Left lung (tissue), 4 donors: ENCODE measurements at regions not wholly inside any gene's neighbourhood (a gene's known extent, or its start where the extent isn't known, plus 50 kb on each side); places are given as distances from the start of the nearest gene placed in this dataset.

ENCODE experiments used
- ATAC-seq: fragments of 200-7000 bp; cut with Tn5 transposase; one replicate; pipeline ENCODE4 v1.9.1; 2020; ENCODE audit warnings: moderate library complexity
- DNase-seq, 4 donors: peaks; one replicate each; pipeline ENCODE4 v3.0.0-alpha.2; 2013 to 2020
- H3K27ac ChIP-seq, 2 donors: fragments of 200-600 bp; sonication (generic) in 1 of 2; one replicate each; pipeline versions ENCODE4 v1.5.0 to v1.8.0; 2020 to 2021
- H3K27me3 ChIP-seq, 2 donors: fragments of 200-600 bp; sonication (generic) in 1 of 2; one replicate each; pipeline versions ENCODE4 v1.5.0 to v1.8.0; 2020 to 2021
- H3K36me3 ChIP-seq, 2 donors: fragments of 200-600 bp; sonication (generic) in 1 of 2; one replicate each; pipeline versions ENCODE4 v1.5.0 to v1.8.0; 2020 to 2021
- H3K4me1 ChIP-seq, 2 donors: fragments of 200-600 bp; one replicate each; pipeline ENCODE4 v1.8.0; 2021
- H3K4me3 ChIP-seq, 2 donors: fragments of 200-600 bp; sonication (generic) in 1 of 2; one replicate each; pipeline versions ENCODE4 v1.5.0 to v1.8.0; 2020 to 2021; ENCODE audit warnings: mild to moderate bottlenecking in 1 of 2
- H3K9me3 ChIP-seq, 2 donors: fragments of 200-600 bp; sonication (generic) in 1 of 2; one replicate each; pipeline versions ENCODE4 v1.5.0 to v1.8.0; 2020 to 2021
- CTCF ChIP-seq, 2 donors: fragments of 200-600 bp; sonication (generic) in 1 of 2; IDR thresholded peaks; one replicate each; pipeline versions ENCODE4 v1.5.0 to v1.8.0; 2021; ENCODE audit warnings: antibody characterized with exemption in 2 of 2
- intact Hi-C, 2 donors: fragments of 100-400 bp; cut with DNase I; formaldehyde crosslinking; loops; one replicate each; pipeline versions ENCODE4 v1.11.2 to v1.14.2; 2022
- donor health status: DM: no; HTN: yes; CAD: no.
- donor health status: DM: no; HTN: no; CAD: no.

- ATAC-seq, result no peak
- Histone ChIP-seq H3K9me3 (peaks cover 0 to 26% of the 10 kb centered on the region in 2 donors), H3K4me3 (no peak overlapping the region), H3K4me1 (no peaks in the 10 kb centered on the region), H3K27me3 (no peaks in the 10 kb centered on the region), H3K27ac (no peak overlapping the region), H3K36me3 (no peaks in the 10 kb centered on the region)
- TF ChIP-seq CTCF (IDR thresholded peaks at IDR 0.05), result no peak
- no peak for DNase-seq
- intact Hi-C loops, result no loop called here
These were observed 244.6 kb upstream of the ECI2 start for GRCh38 chr6:4379958-4380357.

DNA sequence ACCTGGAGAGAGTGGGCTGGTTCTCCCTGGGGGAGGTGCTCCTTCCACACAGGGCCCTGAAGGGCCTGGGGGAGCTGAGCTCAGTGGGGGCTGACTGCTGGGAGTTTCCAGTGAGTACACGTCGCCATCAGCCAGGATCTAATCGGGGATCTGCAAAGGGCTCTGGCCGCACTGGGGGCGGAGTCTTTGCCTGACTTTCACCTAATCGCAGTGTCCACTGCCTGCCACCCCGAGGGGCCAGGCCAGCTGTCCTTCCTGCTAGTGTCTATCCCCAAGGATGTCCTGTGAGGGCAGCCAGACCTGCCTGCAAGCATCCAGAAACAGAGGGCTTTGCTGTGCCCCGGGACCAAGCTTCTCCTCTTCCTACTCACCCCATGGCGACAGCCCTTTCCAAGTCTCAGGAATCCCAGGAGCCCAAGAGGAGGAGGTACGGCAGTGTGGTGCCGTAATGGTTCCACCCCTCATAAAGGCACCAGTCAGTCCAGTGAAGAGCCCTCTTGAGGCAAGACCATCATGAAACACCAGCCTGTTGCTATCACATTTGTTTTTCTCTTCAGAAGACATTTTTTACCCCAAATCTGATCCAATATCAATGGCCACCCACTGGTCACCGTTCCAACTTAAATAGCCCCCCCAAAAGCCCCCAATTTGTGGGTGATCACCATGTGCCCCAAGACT is 243.1 kb upstream of the ECI2 start:
- ATAC-seq (no peak), DNase-seq (peak in 1 of 4 donors; percentile 45)
- Histone ChIP-seq H3K9me3 (peaks cover 0 to 11% of the 10 kb centered on the region in 2 donors), H3K4me1 (no peaks in the 10 kb centered on the region), H3K36me3 (no peaks in the 10 kb centered on the region), H3K4me3 (no peak overlapping the region), H3K27ac (no peak overlapping the region), H3K27me3 (no peaks in the 10 kb centered on the region)
- TF ChIP-seq CTCF (IDR thresholded peaks at IDR 0.05), result no peak
- intact Hi-C loops, result no loop called here

DNA sequence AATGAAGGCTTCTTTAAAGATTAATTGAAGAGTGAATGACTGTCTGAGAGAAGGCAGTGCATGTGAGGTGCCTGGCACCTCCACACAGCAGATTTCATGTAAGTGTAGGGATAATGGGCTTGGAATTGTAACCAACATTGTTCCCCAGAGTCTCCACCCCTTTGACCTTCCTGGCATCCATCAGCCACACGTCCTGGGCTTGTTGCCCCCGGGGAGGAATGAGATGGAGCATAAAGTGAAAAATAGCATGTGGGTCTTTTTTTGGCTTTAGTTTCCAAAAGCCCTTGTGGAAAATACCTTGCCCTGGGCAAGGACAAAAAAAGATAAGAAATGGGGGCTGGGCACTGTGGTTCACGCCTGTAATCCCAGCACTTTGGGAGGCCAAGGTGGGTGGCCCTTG is 242.2 kb upstream of the ECI2 start:
- H3K9me3 ChIP-seq, result peaks cover 0 to 3% of the 10 kb centered on the region in 2 donors
- H3K27ac ChIP-seq, result no peak overlapping the region
- no peak for DNase-seq
- no peak for TF ChIP-seq CTCF (IDR thresholded peaks at IDR 0.05)
- intact Hi-C loops, result no loop called here
- ATAC-seq, result no peak
- no peak overlapping the region for H3K4me3 ChIP-seq
- no peaks in the 10 kb centered on the region for H3K4me1 ChIP-seq
- H3K36me3 ChIP-seq, result no peaks in the 10 kb centered on the region
- H3K27me3 ChIP-seq, result no peaks in the 10 kb centered on the region

DNA sequence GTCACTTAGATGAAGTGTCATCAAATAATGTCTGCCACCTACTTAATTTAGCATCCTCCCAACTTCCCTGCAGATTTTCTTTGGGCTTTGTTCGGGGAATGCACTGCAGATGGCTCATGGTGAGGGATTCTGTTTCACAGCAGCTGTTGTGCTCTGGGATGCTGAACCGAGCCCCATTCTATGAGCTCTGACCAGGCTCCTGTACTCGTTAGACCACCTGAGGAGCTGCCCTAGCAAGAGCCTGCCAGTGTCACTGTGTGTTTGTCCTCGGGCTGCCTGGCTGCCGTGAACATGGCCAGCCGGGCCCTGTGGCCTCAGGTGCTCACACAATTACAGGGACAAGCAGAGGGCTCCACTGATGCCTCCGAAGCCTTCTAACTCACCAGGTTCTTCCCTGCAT is 238.8 kb upstream of the ECI2 start:
- ATAC-seq (no peak), DNase-seq (no peak)
- H3K27me3 ChIP-seq, result no peaks in the 10 kb centered on the region

DNA sequence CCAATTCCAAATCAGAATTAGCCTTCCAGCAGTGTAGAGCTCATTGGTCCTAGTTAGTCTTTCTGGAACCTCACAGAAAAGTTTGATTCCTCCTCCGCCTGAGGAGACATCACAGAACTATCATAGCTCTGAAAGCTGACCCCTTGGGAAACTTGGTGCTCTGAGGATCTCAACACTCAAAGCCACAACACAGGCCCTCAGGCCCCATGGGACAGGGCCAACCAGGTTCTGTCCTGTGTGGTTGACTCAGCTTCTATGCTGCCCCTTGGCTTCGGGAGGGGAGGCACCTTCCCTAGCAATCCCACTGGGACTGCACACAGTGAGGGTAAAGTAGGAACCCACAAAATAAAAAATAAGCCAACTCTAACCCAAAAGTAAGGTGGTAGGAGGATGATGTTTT is 237.5 kb upstream of the ECI2 start:
- intact Hi-C loops, result no loop called here

More for the DNA sequence above, 238.8 kb upstream of the ECI2 start:
- H3K9me3 ChIP-seq, result no peaks in the 10 kb centered on the region
- H3K36me3 ChIP-seq, result no peaks in the 10 kb centered on the region
- no peak overlapping the region for H3K4me3 ChIP-seq
- intact Hi-C loops, result no loop called here
- no peaks in the 10 kb centered on the region for H3K4me1 ChIP-seq
- no peak for TF ChIP-seq CTCF (IDR thresholded peaks at IDR 0.05)
- H3K27ac ChIP-seq, result no peak overlapping the region

More for the DNA sequence above, 237.5 kb upstream of the ECI2 start:
- TF ChIP-seq CTCF (IDR thresholded peaks at IDR 0.05), result no peak
- H3K4me3 ChIP-seq, result no peak overlapping the region
- DNase-seq (no peak), ATAC-seq (no peak)
- H3K4me1 ChIP-seq, result no peaks in the 10 kb centered on the region
- no peaks in the 10 kb centered on the region for H3K27me3 ChIP-seq
- no peaks in the 10 kb centered on the region for H3K36me3 ChIP-seq
- no peak overlapping the region for H3K27ac ChIP-seq
- H3K9me3 ChIP-seq, result no peaks in the 10 kb centered on the region
